Prostate gland (tissue), 2 donors: ENCODE measurements at regions not wholly inside any gene's neighbourhood (a gene's known extent, or its start where the extent isn't known, plus 50 kb on each side); places are given as distances from the start of the nearest gene placed in this dataset.

Experiments
- DNase-seq: peaks from one replicate; pipeline ENCODE4 v3.0.0-alpha.2; 2019; ENCODE audit warnings: low spot score
- H3K27ac ChIP-seq, 2 donors: fragments of 200-600 bp; sonication (generic); 2 replicates each; pipeline ENCODE4 v1.5.1; 2017 to 2019
- H3K27me3 ChIP-seq: fragments of 200-600 bp; sonication (generic); replicated peaks from 2 replicates; pipeline ENCODE4 v1.5.1; 2019; ENCODE audit not compliant: insufficient read depth
- H3K36me3 ChIP-seq, 2 donors: fragments of 200-600 bp; sonication (generic); 1 replicate in 1 of 2; 2 replicates in 1 of 2; pipeline versions ENCODE4 v1.5.1 to v1.8.1; 2017 to 2019
- H3K4me1 ChIP-seq: fragments of 200-600 bp; sonication (generic); replicated peaks from 2 replicates; pipeline ENCODE4 v1.5.1; 2019
- H3K4me3 ChIP-seq, 2 donors: fragments of 200-600 bp; sonication (generic); 2 replicates each; pipeline ENCODE4 v1.5.1; 2017 to 2019
- H3K9me3 ChIP-seq: fragments of 200-600 bp; sonication (generic); 2 replicates; pipeline ENCODE4 v1.5.1; 2017
- POLR2A ChIP-seq: fragments of 450-650 bp; IDR thresholded peaks from one replicate; pipeline ENCODE4 v1.6.1; 2016; ENCODE audit warnings: antibody characterized with exemption, mild to moderate bottlenecking
- POLR2AphosphoS5 ChIP-seq: sonication (generic); formaldehyde crosslinking; IDR thresholded peaks from one replicate; pipeline ENCODE4 v1.6.1; 2017; ENCODE audit warnings: antibody characterized with exemption
- WGBS: methylation state at CpG from one replicate; pipeline ENCODE4 v1.1.5; 2018; 5-methylcytosine and 5-hydroxymethylcytosine counted together
- intact Hi-C: fragments of 100-400 bp; cut with DNase I; formaldehyde crosslinking; loops from one replicate; pipeline ENCODE4 v1.14.2; 2022
- TF ChIP-seq, protein P1 (sequence below), 4 experiments: fragments of 200-600 bp in 2 of 4; fragments of 450-650 bp in 2 of 4; sonication (generic) in 2 of 4; IDR thresholded peaks; 1 replicate in 3 of 4; 2 replicates in 1 of 4; pipeline ENCODE4 v1.5.1; 2016 to 2019; ENCODE audit warnings: antibody characterized with exemption in 4 of 4, mild to moderate bottlenecking in 2 of 4, moderate library complexity in 2 of 4

DNA sequence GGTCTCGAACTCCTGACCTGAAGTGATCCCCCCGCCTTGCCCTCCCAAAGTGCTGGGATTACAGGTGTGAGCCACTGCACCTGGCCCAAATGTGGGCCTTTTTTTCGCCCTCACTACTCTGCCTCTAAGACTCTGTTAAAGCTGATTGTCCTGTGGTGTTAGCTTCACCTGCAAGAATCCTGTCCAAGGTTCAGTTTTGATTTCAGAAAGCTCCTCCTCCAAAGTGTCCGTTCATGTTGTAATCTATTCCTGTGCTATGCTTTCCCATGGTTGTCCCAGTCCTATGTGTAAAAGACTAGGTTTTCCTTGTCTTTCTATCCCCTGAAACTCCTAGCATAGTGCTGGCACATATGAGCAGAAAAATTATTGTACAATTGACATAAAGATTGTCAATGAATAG, 440.9 kb downstream of the KLF5 start:
- no peaks in the 10 kb centered on the region for H3K36me3 ChIP-seq
- intact Hi-C loops = no loop called here
- no peaks in the 10 kb centered on the region for H3K9me3 ChIP-seq
- no peak for TF ChIP-seq POLR2AphosphoS5
- TF ChIP-seq, protein P1, sequence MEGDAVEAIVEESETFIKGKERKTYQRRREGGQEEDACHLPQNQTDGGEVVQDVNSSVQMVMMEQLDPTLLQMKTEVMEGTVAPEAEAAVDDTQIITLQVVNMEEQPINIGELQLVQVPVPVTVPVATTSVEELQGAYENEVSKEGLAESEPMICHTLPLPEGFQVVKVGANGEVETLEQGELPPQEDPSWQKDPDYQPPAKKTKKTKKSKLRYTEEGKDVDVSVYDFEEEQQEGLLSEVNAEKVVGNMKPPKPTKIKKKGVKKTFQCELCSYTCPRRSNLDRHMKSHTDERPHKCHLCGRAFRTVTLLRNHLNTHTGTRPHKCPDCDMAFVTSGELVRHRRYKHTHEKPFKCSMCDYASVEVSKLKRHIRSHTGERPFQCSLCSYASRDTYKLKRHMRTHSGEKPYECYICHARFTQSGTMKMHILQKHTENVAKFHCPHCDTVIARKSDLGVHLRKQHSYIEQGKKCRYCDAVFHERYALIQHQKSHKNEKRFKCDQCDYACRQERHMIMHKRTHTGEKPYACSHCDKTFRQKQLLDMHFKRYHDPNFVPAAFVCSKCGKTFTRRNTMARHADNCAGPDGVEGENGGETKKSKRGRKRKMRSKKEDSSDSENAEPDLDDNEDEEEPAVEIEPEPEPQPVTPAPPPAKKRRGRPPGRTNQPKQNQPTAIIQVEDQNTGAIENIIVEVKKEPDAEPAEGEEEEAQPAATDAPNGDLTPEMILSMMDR (IDR thresholded peaks at IDR 0.05) = no peak
- TF ChIP-seq POLR2A = no peak
- no peak overlapping the region for H3K27ac ChIP-seq
- H3K4me3 ChIP-seq = no peak overlapping the region
- 96% methylated on average over 4 of the region's 4 CpGs for WGBS
- no peaks in the 10 kb centered on the region for H3K27me3 ChIP-seq
- no peaks in the 10 kb centered on the region for H3K4me1 ChIP-seq
- no peak for DNase-seq

DNA sequence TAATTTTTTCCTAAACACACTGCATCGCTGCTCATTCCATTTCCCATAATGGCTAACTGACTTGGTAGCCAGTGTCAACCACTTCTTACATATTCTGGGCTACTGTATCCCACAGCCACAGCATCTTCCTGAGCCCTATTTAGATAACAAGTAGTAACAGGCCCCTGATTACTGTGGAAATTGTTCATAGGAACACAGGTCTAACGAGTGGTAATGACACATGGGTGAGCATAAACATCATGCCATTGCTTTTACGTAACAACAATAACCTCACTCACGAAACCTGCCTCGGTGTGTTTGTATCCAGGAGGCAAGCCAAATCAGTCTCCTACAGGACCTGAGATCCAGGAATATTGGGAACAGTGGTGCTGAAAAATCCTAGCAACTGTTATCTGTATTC, 438.6 kb downstream of the KLF5 start:
- TF ChIP-seq POLR2A (no peak), POLR2AphosphoS5 (no peak)
- TF ChIP-seq, protein P1 (IDR thresholded peaks at IDR 0.05) = no peak
- Histone ChIP-seq H3K27me3 (no peaks in the 10 kb centered on the region), H3K9me3 (no peaks in the 10 kb centered on the region), H3K4me3 (no peak overlapping the region), H3K4me1 (no peaks in the 10 kb centered on the region), H3K27ac (no peak overlapping the region), H3K36me3 (no peaks in the 10 kb centered on the region)
- no peak for DNase-seq
- WGBS = 79% methylated on average over 5 of the region's 5 CpGs
- intact Hi-C loops = no loop called here

DNA sequence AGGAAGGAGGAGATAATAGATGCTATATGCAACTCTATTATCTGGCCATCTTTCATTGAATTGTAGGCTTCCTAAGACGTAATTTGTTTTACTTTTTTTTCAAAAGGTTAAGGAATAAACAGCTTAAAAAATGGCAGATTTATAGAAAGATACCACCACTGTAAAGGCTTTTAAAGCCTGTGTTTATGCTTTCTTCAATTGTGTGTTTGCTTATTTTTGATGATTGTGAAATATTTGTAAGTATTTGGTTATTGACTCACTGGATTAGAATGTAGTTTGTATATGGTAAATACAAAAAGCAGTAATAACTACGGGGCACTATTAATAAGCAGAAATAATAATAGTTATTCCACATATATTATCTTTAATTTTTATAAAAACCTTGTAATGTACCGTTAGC, 437.9 kb downstream of the KLF5 start:
- WGBS = 73% methylated on average over 3 of the region's 3 CpGs
- no peak for DNase-seq
- Histone ChIP-seq H3K27ac (no peak overlapping the region), H3K4me3 (no peak overlapping the region), H3K9me3 (no peaks in the 10 kb centered on the region), H3K36me3 (no peaks in the 10 kb centered on the region), H3K27me3 (no peaks in the 10 kb centered on the region), H3K4me1 (no peaks in the 10 kb centered on the region)
- TF ChIP-seq, protein P1 (IDR thresholded peaks at IDR 0.05) = no peak
- TF ChIP-seq POLR2AphosphoS5 (no peak), POLR2A (no peak)
- intact Hi-C loops = no loop called here

DNA sequence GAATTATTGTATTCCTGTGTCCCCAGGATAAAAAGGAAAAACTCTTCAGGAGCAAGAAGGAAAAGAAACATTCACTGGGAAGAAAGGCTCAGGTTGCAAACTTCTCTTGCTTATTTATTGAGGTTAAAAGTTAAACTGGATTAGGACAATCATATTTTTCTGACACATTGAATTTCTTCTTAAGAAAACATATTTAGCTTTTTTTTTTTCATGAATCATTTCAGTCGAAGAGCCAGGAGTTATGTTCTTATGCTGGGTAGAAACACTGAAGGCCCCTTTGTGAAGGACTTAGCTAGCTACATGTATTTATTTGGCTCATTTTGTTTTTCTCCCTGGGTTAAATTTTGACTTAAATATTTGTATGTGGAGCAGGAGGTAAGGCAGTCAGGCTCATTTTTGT, 434.0 kb downstream of the KLF5 start:
- Histone ChIP-seq H3K9me3 (no peaks in the 10 kb centered on the region), H3K36me3 (no peaks in the 10 kb centered on the region), H3K4me3 (no peak overlapping the region), H3K27me3 (no peaks in the 10 kb centered on the region), H3K4me1 (no peaks in the 10 kb centered on the region), H3K27ac (no peak overlapping the region)
- TF ChIP-seq POLR2AphosphoS5 = no peak
- intact Hi-C loops = no loop called here
- no peak for DNase-seq
- 33% methylated on average over 1 of the region's 1 CpG for WGBS

DNA sequence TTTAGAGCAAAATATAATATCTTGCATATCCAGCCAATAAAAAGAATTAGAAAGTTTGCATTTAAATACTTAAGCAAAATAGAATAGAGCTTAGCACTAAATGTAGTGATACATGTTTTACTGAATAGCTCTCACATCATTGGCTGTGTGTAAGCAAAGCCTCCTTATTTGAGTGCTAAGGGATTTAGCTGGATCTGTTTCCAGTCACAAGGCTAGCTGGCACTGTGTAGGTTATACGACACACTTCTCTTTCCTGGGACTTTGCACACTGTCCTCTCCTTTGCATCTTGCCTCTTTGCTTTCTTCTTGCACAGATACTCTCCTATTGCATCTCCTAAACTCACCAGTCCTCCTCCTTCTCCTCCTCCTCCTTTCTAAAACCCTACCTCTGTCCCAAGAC, 423.8 kb downstream of the KLF5 start:
- Histone ChIP-seq H3K4me3 (no peak overlapping the region), H3K27ac (no peak overlapping the region), H3K27me3 (no peaks in the 10 kb centered on the region), H3K4me1 (no peaks in the 10 kb centered on the region), H3K9me3 (no peaks in the 10 kb centered on the region), H3K36me3 (no peaks in the 10 kb centered on the region)
- intact Hi-C loops = no loop called here
- TF ChIP-seq POLR2A (no peak), POLR2AphosphoS5 (no peak)
- TF ChIP-seq, protein P1 (IDR thresholded peaks at IDR 0.05) = no peak
- WGBS = 78% methylated on average over 1 of the region's 1 CpG
- DNase-seq = no peak
